ES-I3 (cell line): ENCODE measurements at regions not wholly inside any gene's neighbourhood (a gene's known extent, or its start where the extent isn't known, plus 50 kb on each side); places are given as distances from the start of the nearest gene placed in this dataset.
"Not testable (repeated sequence)": the region's sequence is repeated elsewhere in the genome, so short reads cannot be mapped to it uniquely, and the experiment has no call there.

ENCODE experiments used
- H3K36me3 ChIP-seq: 2 replicates; pipeline ENCODE4 v1.6.1; 2013; ENCODE audit warnings: mild to moderate bottlenecking, low read length, control low read depth, moderate library complexity; ENCODE audit not compliant: insufficient read depth
- H3K4me1 ChIP-seq: 2 replicates; pipeline ENCODE4 v1.6.1; 2013; ENCODE audit warnings: mild to moderate bottlenecking, control low read depth, low read length; ENCODE audit not compliant: insufficient read depth
- H3K9ac ChIP-seq: 2 replicates; pipeline ENCODE4 v1.6.1; 2013; ENCODE audit warnings: low read depth, mild to moderate bottlenecking, low read length, moderate library complexity
- H3K9me3 ChIP-seq: 2 replicates; pipeline ENCODE4 v1.6.1; 2013; ENCODE audit warnings: mild to moderate bottlenecking, low read length, moderate library complexity; ENCODE audit not compliant: control insufficient read depth, insufficient read depth

DNA sequence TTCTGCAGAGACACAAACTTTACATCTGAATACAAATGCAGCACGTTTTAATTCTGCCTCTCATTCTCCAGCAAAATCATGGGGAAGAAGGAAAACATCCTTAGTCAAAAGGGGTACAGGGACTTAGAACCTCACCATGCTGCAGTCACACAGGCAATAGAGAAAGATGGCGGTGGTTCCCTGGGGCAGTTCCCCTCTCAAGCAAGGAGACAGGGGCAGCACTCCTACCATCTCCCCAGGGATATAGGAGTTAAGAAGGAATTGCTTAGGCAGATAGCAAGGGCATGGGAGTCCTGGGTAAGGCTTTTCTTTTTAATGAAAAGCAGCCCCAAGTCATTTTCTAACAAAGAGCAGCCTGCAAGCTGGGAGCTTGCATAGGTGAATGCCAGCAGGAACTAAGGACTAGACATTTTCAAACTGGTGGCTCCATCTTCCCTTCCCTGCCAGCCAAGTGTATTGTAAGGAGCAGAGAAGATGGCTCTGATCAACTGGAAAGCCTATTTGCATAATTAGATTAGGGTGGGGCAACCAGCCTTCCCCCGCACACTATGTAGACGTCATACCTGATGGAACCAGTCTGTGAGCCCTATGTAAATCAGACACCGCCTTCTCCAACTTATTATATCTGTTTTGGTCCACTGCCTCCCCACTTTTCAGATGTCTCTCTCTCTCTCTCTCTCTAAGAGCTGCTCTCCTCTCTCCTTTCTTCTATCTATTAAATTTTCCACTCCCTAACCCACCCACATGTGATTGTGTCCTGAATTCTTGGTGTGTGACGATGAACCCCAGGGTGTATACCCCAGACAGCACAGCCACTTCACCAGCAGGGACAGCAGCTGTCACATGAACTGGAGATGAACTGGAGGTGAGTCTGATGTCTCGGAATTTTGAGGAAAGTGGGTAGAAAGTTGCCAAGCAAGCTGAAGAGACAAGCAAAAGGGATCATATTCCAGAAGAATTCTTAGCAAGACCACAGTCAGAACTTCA is 514.5 kb downstream of the IRS2 start:
- peaks cover 23% of the 10 kb centered on the region for H3K4me1 ChIP-seq
- H3K36me3 ChIP-seq = 0 out of 2 replicates have a peak, but pooled peaks cover 4% of the 10 kb centered on the region
- no peaks in the 10 kb centered on the region for H3K9me3 ChIP-seq
- H3K9ac ChIP-seq = peak overlapping the region; percentile 38

DNA sequence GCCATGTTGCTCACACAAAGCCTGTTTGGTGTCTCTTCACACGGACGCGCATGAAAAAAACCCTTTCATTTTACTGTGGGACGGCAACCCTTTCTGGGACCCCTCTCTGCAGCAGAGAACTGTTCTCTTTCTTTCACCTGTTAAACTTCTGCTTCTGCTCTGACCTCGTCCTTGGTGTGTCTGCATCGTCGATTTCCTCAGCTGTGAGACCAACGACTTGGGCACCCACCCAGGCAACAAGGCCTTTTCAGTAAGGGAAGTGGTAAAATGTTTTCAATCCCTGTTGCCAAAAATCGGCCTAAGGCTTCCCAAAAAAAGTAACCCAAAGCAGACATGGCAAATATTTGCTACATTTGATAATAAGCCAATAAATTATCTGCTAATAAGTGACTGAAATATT is 515.3 kb downstream of the IRS2 start:
- Histone ChIP-seq H3K9me3 (no peaks in the 10 kb centered on the region), H3K9ac (peak overlapping the region; percentile 38), H3K4me1 (peaks cover 22% of the 10 kb centered on the region), H3K36me3 (0 out of 2 replicates have a peak, but pooled peaks cover 4% of the 10 kb centered on the region)

DNA sequence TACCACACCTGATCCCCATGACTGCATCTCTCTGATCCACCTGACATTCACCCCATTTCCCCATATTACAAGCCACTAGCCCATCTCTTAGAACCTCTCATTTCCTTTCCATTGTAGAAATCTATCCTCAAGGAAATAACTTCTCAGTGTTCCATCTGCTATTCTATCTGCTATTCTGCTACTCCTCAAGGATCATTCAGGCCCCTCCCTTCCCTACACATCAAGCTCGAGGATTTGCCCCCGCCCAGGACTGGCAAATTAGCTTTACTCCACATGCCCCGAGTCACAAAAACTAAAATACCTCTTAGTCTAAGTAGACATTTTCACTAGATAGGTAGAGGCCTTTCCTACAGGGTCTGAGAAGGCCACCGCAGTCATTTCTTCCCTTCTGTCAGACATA is 517.0 kb downstream of the IRS2 start:
- not testable (repeated sequence) for H3K9me3 ChIP-seq, H3K36me3 ChIP-seq
- Histone ChIP-seq H3K4me1 (peaks cover 10% of the 10 kb centered on the region), H3K9ac (peak overlapping the region; percentile 35; the same call in 1 of the 2 replicates)

DNA sequence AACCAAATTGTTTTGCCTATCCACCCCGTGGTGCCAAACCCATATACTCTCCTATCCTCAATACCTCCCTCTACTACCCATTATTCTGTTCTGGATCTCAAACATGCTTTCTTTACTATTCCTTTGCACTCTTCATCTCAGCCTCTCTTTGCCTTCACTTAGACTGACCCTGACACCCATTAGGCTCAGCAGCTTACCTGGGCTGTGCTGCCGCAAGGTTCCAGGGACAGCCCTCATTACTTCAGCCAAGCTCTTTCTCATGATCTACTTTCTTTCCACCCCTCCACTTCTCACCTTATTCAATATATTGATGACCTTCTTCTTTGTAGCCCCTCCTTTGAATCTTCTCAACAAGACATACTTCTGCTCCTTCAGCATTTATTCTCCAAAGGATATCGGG is 517.9 kb downstream of the IRS2 start:
- peaks cover 18% of the 10 kb centered on the region for H3K4me1 ChIP-seq

DNA sequence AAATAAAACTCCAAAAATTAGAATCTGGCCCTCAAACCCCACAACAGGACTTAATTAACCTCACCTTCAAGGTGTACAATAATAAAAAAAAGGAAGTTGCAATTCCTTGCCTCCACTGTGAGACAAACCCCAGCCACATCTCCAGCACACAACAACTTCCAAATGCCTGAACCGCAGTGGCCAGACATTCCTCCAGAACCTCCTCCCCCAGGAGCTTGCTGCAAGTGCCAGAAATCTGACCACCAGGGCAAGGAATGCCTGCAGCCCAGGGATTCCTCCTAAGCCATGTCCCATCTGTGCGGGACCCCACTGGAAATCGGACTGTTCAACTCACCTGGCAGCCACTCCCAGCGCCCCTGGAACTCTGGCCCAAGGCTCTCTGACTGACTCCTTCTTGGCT is 519.0 kb downstream of the IRS2 start:
- Histone ChIP-seq H3K4me1 (peaks cover 18% of the 10 kb centered on the region), H3K9ac (peak overlapping the region; percentile 58)
- H3K9me3 ChIP-seq, H3K36me3 ChIP-seq: not testable (repeated sequence)

More for the DNA sequence above, 517.9 kb downstream of the IRS2 start:
- peak overlapping the region; percentile 58 for H3K9ac ChIP-seq
- not testable (repeated sequence) for H3K36me3 ChIP-seq, H3K9me3 ChIP-seq

DNA sequence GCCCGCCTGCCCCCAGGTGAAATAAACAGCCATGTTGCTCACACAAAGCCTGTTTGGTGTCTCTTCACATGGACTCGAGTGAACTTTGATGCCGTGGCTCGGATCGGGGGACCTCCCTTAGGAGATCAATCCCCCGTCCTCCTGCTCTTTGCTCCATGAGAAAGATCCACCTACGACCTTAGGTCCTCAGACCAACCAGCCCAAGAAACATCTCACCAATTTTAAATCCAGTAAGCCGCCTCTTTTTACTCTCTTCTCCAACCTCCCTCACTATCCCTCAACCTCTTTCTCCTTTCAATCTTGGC is 521.0 kb downstream of the IRS2 start:
- not testable (repeated sequence) for H3K36me3 ChIP-seq, H3K9me3 ChIP-seq, H3K4me1 ChIP-seq
- H3K9ac ChIP-seq = peak overlapping the region; percentile 80

DNA sequence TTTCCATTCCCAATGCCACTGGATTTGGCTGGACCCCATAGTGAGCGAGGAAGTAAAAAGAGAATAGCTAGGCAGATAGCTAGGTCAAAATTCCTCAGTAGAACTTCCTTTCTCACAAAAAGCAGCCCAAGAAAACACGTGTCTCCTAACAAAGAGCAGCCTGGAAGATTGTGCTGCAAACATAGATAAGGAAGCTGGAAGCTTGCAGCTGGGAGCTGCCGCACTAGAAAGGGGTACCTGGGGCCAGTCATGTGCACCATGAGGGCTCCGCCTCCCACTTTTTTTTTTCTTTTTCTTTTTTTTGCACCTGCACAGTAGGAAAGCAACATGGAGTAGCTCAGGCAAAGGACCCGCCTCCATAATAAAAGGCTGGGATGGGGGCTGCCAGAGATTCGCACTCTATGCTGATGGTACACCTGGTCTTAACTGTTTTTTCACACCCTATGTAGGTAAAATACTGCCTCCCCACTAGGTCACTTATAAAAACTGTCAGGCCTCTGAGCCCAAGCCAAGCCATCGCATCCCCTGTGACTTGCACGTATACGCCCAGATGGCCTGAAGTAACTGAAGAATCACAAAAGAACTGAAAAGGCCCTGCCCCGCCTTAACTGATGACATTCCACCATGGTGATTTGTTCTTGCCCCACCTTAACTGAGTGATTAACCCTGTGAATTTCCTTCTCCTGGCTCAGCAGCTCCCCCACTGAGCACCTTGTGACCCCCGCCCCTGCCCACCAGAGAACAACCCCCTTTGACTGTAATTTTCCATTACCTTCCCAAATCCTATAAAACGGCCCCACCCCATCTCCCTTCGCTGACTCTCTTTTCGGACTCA is 521.6 kb downstream of the IRS2 start:
- peak overlapping the region; percentile 80 for H3K9ac ChIP-seq
- not testable (repeated sequence) for H3K9me3 ChIP-seq, H3K4me1 ChIP-seq, H3K36me3 ChIP-seq

DNA sequence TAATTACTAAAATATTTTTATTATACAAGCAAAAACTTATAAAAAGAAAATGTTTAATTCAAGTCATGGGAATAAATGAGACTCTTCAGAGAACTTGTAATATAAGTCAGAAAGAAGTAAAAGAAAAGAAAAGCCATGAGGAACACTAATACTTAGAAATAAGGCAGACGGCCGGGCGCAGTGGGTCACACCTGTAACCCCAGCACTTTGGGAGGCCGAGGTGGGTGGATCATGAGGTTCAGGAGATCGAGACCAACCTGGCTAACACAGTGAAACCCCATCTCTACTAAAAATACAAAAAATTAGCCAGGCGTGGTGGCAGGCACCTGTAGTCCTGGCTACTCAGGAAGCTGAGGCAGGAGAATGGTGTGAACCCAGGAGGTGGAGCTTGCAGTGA is 528.6 kb downstream of the IRS2 start:
- not testable (repeated sequence) for H3K9ac ChIP-seq, H3K36me3 ChIP-seq, H3K9me3 ChIP-seq
- H3K4me1 ChIP-seq = peaks cover 18% of the 10 kb centered on the region
